ENCODE measurements at regions not wholly inside any gene's neighbourhood (a gene's known extent, or its start where the extent isn't known, plus 50 kb on each side); places are given as distances from the start of the nearest gene placed in this dataset.

DNA sequence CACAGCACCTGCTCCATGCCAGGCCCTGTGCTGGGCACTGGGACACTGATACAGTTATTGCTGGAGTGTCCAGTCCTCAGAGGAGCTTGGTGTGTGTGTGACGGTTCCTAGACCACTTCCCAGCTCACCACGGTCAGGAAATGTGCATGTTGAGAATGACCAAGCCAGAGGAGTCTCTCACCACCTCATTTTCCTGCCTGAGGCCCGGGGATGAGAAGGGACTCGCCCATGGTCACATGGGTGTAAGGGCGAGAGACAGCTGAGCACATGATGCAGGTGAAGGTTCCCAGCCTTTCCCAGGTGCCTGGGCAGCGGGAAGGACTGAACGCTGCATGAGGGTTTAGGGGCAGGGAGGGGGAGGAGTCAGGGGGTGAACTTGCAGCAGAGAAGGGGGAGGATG, 180.9 kb upstream of the TLE3 start:
- H3K4me2 ChIP-seq (ENCODE audit: extremely low read depth, insufficient read depth, low read length) = no peak overlapping the region
- H3K9ac ChIP-seq (ENCODE audit: insufficient read depth, low read length) = no peak overlapping the region
- no peaks in the 10 kb centered on the region for H3K27me3 ChIP-seq (ENCODE audit: control insufficient read depth, insufficient read depth, low read length)
- H4K20me1 ChIP-seq (ENCODE audit: control insufficient read depth, extremely low read depth, insufficient read depth, low read length) = no peaks in the 10 kb centered on the region
- H3K9me3 ChIP-seq (ENCODE audit: control insufficient read depth, insufficient read depth, low read depth, low read length) = no peaks in the 10 kb centered on the region
- TF ChIP-seq, protein P1, sequence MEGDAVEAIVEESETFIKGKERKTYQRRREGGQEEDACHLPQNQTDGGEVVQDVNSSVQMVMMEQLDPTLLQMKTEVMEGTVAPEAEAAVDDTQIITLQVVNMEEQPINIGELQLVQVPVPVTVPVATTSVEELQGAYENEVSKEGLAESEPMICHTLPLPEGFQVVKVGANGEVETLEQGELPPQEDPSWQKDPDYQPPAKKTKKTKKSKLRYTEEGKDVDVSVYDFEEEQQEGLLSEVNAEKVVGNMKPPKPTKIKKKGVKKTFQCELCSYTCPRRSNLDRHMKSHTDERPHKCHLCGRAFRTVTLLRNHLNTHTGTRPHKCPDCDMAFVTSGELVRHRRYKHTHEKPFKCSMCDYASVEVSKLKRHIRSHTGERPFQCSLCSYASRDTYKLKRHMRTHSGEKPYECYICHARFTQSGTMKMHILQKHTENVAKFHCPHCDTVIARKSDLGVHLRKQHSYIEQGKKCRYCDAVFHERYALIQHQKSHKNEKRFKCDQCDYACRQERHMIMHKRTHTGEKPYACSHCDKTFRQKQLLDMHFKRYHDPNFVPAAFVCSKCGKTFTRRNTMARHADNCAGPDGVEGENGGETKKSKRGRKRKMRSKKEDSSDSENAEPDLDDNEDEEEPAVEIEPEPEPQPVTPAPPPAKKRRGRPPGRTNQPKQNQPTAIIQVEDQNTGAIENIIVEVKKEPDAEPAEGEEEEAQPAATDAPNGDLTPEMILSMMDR (conservative IDR thresholded peaks at IDR 0.05 in 1 of 2, IDR thresholded peaks at IDR 0.05 in 1 of 2; ENCODE audit: low read depth in 1 of 2, low read length in 2 of 2) = no peak
- TF ChIP-seq EZH2 (IDR thresholded peaks at IDR 0.05; ENCODE audit: low read length, missing control alignments) = no peak
- H2AFZ ChIP-seq (ENCODE audit: low read length) = no peak overlapping the region
- H3K27ac ChIP-seq (ENCODE audit: insufficient read depth, low read length) = no peak overlapping the region
- H3K4me3 ChIP-seq (replicated peaks in 1 of 4; ENCODE audit: control extremely low read depth in 1 of 4, insufficient read depth in 1 of 4, low read depth in 3 of 4, low read length in 4 of 4) = no peak overlapping the region
- no peak for DNase-seq (ENCODE audit: low read depth in 2 of 2)
- no peaks in the 10 kb centered on the region for H3K36me3 ChIP-seq (ENCODE audit: control insufficient read depth, insufficient read depth, low read length)
- H3K79me2 ChIP-seq (ENCODE audit: control insufficient read depth, insufficient read depth, low read length) = no peaks in the 10 kb centered on the region
- H3K4me1 ChIP-seq (ENCODE audit: control insufficient read depth, extremely low read depth, insufficient read depth, low read length) = peaks cover 2% of the 10 kb centered on the region

DNA sequence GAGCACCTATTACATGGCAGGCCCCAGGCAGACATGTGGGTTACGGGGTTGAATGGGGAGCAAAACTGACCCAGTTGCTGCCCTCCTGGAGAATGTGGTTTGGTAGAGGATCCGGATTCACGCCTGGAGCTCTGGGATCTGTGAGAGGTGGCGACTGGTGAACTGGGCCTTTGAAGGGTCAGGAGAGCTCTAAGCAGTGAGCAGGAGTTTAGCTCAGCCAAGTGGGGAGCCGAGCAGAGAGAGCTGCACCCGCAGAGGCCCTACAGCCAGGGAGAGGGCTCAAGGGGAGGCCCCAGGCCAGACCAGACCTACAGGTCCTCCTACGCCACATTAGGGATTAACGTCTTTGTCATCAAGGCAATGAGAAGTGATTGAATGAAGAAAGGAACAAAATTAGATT, 179.8 kb upstream of the TLE3 start:
- Histone ChIP-seq H3K4me3 (replicated peaks in 1 of 4; ENCODE audit: control extremely low read depth in 1 of 4, insufficient read depth in 1 of 4, low read depth in 3 of 4, low read length in 4 of 4) (no peak overlapping the region), H3K27ac (ENCODE audit: insufficient read depth, low read length) (no peak overlapping the region), H3K9ac (ENCODE audit: insufficient read depth, low read length) (no peak overlapping the region), H3K4me1 (ENCODE audit: control insufficient read depth, extremely low read depth, insufficient read depth, low read length) (peaks cover 2% of the 10 kb centered on the region), H3K9me3 (ENCODE audit: control insufficient read depth, insufficient read depth, low read depth, low read length) (no peaks in the 10 kb centered on the region), H3K79me2 (ENCODE audit: control insufficient read depth, insufficient read depth, low read length) (no peaks in the 10 kb centered on the region), H3K27me3 (ENCODE audit: control insufficient read depth, insufficient read depth, low read length) (no peaks in the 10 kb centered on the region), H2AFZ (ENCODE audit: low read length) (no peak overlapping the region), H4K20me1 (ENCODE audit: control insufficient read depth, extremely low read depth, insufficient read depth, low read length) (no peaks in the 10 kb centered on the region), H3K36me3 (ENCODE audit: control insufficient read depth, insufficient read depth, low read length) (no peaks in the 10 kb centered on the region), H3K4me2 (ENCODE audit: extremely low read depth, insufficient read depth, low read length) (no peak overlapping the region)
- TF ChIP-seq, protein P1 (conservative IDR thresholded peaks at IDR 0.05 in 1 of 2, IDR thresholded peaks at IDR 0.05 in 1 of 2; ENCODE audit: low read depth in 1 of 2, low read length in 2 of 2) = no peak
- no peak for TF ChIP-seq EZH2 (IDR thresholded peaks at IDR 0.05; ENCODE audit: low read length, missing control alignments)
- DNase-seq (ENCODE audit: low read depth in 2 of 2) = no peak

DNA sequence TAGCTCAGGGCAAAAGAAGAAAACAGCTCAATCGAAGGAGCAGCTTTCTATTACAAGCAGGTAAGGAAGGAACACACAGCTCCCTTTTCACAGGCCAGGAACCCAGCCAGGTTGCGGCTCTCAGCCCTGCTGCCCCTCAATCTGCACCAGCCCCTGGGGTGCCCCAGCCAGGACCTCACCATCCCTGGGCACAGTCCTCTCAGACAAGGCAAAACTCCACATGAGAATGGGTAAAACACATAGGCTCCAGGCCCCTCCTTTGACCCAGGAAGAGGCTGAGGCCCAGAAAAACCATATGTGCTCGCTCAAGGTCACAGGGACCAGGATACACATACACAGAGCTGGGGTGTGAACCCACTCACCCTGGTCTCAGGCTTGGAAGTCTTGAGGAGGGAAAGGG, 178.7 kb upstream of the TLE3 start:
- no peak for TF ChIP-seq EZH2 (IDR thresholded peaks at IDR 0.05; ENCODE audit: low read length, missing control alignments)
- TF ChIP-seq, protein P1 (conservative IDR thresholded peaks at IDR 0.05 in 1 of 2, IDR thresholded peaks at IDR 0.05 in 1 of 2; ENCODE audit: low read depth in 1 of 2, low read length in 2 of 2) = no peak
- Histone ChIP-seq H4K20me1 (ENCODE audit: control insufficient read depth, extremely low read depth, insufficient read depth, low read length) (no peaks in the 10 kb centered on the region), H3K4me2 (ENCODE audit: extremely low read depth, insufficient read depth, low read length) (no peak overlapping the region), H3K4me3 (replicated peaks in 1 of 4; ENCODE audit: control extremely low read depth in 1 of 4, insufficient read depth in 1 of 4, low read depth in 3 of 4, low read length in 4 of 4) (no peak overlapping the region), H3K27ac (ENCODE audit: insufficient read depth, low read length) (no peak overlapping the region), H3K9ac (ENCODE audit: insufficient read depth, low read length) (no peak overlapping the region), H3K27me3 (ENCODE audit: control insufficient read depth, insufficient read depth, low read length) (no peaks in the 10 kb centered on the region), H3K36me3 (ENCODE audit: control insufficient read depth, insufficient read depth, low read length) (no peaks in the 10 kb centered on the region), H3K4me1 (ENCODE audit: control insufficient read depth, extremely low read depth, insufficient read depth, low read length) (peaks cover 5% of the 10 kb centered on the region), H3K9me3 (ENCODE audit: control insufficient read depth, insufficient read depth, low read depth, low read length) (no peaks in the 10 kb centered on the region), H3K79me2 (ENCODE audit: control insufficient read depth, insufficient read depth, low read length) (no peaks in the 10 kb centered on the region), H2AFZ (ENCODE audit: low read length) (no peak overlapping the region)
- no peak for DNase-seq (ENCODE audit: low read depth in 2 of 2)
